ENCODE measurements at regions not wholly inside any gene's neighbourhood (a gene's known extent, or its start where the extent isn't known, plus 50 kb on each side); places are given as distances from the start of the nearest gene placed in this dataset.
A peak's percentile ranks its signal among the peaks of the same experiment; 100 is the strongest.

DNA sequence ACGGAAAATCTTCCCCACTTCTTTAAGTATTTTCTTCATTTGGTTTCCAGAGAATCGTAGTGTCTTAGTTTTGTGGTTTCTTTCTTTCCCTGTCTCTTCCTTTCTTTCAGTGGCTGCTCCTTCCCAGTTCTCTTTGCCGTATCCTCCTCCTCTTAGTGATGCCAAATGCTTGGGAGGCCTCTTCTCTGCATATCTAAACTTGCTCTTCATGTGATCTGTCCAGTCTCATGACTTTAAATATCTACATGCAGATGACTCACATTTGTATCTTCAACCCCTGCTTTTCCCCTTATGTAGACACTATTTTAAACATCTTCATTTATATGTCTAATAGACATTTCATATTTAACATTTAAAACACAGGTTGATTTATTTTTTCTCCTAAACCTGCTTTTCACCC lies 149.2 kb downstream of the PTCSC3 start:
- Histone ChIP-seq H3K27ac (no peak overlapping the region), H3K4me3 (no peak overlapping the region), H3K27me3 (no peaks in the 10 kb centered on the region), H3K9me3 (no peaks in the 10 kb centered on the region), H3K4me1 (no peaks in the 10 kb centered on the region), H3K36me3 (no peaks in the 10 kb centered on the region)
- no peak for TF ChIP-seq EP300 (IDR thresholded peaks at IDR 0.05)
- TF ChIP-seq CTCF (IDR thresholded peaks at IDR 0.05) = no peak
- no peak for TF ChIP-seq POLR2A (IDR thresholded peaks at IDR 0.05)
- 86 to 87% methylated on average over 3 of the region's 3 CpGs for WGBS, 2 donors
- no peak for DNase-seq (ENCODE audit: low spot score in 2 of 2)

- 33 to 38% methylated on average over 8 of the region's 8 CpGs for WGBS, 2 donors
- no peaks in the 10 kb centered on the region for H3K36me3 ChIP-seq
- no peaks in the 10 kb centered on the region for H3K4me1 ChIP-seq
- no peak overlapping the region for H3K4me3 ChIP-seq
- no peaks in the 10 kb centered on the region for H3K27me3 ChIP-seq
- no peak for TF ChIP-seq POLR2A (IDR thresholded peaks at IDR 0.05)
- no peak overlapping the region for H3K27ac ChIP-seq
- no peak for DNase-seq (ENCODE audit: low spot score in 2 of 2)
- H3K9me3 ChIP-seq = no peaks in the 10 kb centered on the region
Measured at GRCh38 chr14:36022765-36023410, 153.6 kb downstream of the PTCSC3 start.

DNA sequence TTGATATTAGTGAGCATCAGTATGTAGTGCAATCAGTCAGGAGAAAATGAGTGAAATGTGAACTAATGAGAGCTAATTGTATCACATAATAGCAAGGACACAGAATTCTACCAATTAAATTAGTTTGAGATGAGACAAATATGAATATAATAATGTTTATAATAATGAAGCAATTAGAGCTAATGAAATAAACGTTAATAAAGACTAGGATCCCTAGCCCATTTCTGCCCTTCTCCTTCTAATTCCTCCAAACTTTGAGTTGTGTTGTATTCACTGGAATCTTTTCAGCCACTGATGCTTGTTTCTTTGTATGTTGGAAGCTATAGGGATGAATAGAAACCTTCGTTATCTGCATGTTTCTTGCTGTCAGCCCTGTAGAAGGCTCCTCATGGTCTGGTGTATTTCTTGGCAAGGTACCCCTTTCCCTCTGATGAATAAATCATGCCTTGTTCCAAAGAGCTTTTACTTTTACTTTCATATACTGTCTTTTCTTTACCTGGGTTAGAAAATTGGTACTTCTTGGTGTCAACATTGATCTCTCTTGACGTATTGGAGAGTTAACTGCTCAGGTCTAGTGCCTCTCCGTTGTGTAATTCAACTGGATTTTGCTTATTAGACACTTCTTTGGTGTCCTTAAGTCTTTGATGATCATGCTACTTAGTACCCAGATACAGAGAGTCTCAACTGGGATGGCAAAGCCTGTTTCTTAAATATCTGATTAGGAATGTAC lies 154.8 kb downstream of the PTCSC3 start:
- H3K9me3 ChIP-seq = no peaks in the 10 kb centered on the region
- no peaks in the 10 kb centered on the region for H3K36me3 ChIP-seq
- H3K4me1 ChIP-seq = no peaks in the 10 kb centered on the region
- H3K27me3 ChIP-seq = no peaks in the 10 kb centered on the region
- TF ChIP-seq POLR2A (IDR thresholded peaks at IDR 0.05) = no peak
- H3K27ac ChIP-seq = peak overlapping the region in 1 of 4 donors; percentile 80
- DNase-seq (ENCODE audit: low spot score in 2 of 2) = no peak
- WGBS, 2 donors = 62 to 71% methylated on average over 4 of the region's 4 CpGs
- H3K4me3 ChIP-seq = no peak overlapping the region

GRCh38 chr14:36021030-36021422 lies 155.5 kb downstream of the PTCSC3 start:
- 55 to 60% methylated on average over 2 of the region's 2 CpGs for WGBS, 2 donors

GRCh38 chr14:36020120-36021029 lies 156.1 kb downstream of the PTCSC3 start:
- Histone ChIP-seq H3K27ac (peak overlapping the region in 3 of 4 donors; percentile 17 to 80 (median 63)), H3K4me1 (no peaks in the 10 kb centered on the region), H3K36me3 (no peaks in the 10 kb centered on the region), H3K4me3 (no peak overlapping the region), H3K9me3 (no peaks in the 10 kb centered on the region), H3K27me3 (no peaks in the 10 kb centered on the region)
- TF ChIP-seq CTCF (IDR thresholded peaks at IDR 0.05) (no peak), POLR2A (IDR thresholded peaks at IDR 0.05) (no peak), EP300 (IDR thresholded peaks at IDR 0.05) (no peak)
- DNase-seq (ENCODE audit: low spot score in 2 of 2) = no peak
- WGBS, 2 donors = 44 to 49% methylated on average over 8 of the region's 8 CpGs

More at GRCh38 chr14:36021030-36021422, 155.5 kb downstream of the PTCSC3 start:
- peak overlapping the region in 2 of 4 donors; percentile 63 to 80 for H3K27ac ChIP-seq
- H3K27me3 ChIP-seq = no peaks in the 10 kb centered on the region
- no peaks in the 10 kb centered on the region for H3K36me3 ChIP-seq
- no peak for DNase-seq (ENCODE audit: low spot score in 2 of 2)
- H3K9me3 ChIP-seq = no peaks in the 10 kb centered on the region
- no peak for TF ChIP-seq CTCF (IDR thresholded peaks at IDR 0.05)
- TF ChIP-seq POLR2A (IDR thresholded peaks at IDR 0.05) = no peak
- TF ChIP-seq EP300 (IDR thresholded peaks at IDR 0.05) = no peak
- no peak overlapping the region for H3K4me3 ChIP-seq
- H3K4me1 ChIP-seq = no peaks in the 10 kb centered on the region

All from tibial nerve (tissue), 4 donors.